ENCODE measurements at regions not wholly inside any gene's neighbourhood (a gene's known extent, or its start where the extent isn't known, plus 50 kb on each side); places are given as distances from the start of the nearest gene placed in this dataset.
A peak's percentile ranks its signal among the peaks of the same experiment; 100 is the strongest.

DNA sequence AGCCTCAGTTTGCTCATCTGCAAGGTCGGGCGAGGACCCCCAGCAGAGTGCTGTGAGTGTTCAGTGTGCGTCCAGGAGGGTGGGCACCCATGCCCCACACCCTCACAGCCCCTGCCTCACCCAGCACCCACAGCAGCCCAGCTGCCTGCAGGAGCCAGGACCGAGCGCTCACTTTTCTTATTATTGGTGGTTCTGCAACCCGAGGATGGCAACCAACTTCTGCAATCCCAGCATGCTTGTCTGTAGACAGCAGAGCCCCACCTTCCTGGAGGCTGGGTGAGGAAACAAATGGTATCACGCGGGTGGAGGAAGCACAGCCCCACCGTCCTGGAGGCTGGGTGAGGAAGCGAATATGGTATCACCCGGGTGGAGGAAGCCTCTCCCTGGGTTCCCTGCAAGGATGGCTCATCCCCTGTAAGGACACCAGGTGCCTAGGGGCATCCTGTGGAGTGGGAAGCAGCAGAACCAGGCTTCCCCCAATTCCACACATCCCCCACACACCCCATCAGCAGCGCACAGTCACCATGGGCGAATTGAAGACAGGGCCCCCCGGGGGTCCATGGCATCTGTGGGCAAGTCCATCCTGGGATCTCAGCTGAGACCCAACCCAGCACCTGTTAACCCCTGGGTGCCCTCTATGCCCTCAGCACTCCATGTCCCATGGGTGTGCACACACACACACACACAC is 220.5 kb upstream of the RAB6C start:
- Histone ChIP-seq H3K9me3 (ENCODE audit: severe bottlenecking) (no peaks in the 10 kb centered on the region), H3K27me3 (ENCODE audit: insufficient read depth, poor library complexity, severe bottlenecking) (no peaks in the 10 kb centered on the region), H3K36me3 (ENCODE audit: low read depth) (no peaks in the 10 kb centered on the region), H3K27ac (ENCODE audit: poor library complexity, severe bottlenecking) (no peak overlapping the region), H3K4me3 (ENCODE audit: severe bottlenecking) (no peak overlapping the region), H3K4me1 (ENCODE audit: insufficient read depth, poor library complexity, severe bottlenecking) (no peaks in the 10 kb centered on the region)
- DNase-seq (ENCODE audit: low spot score), result no peak
- ATAC-seq (ENCODE audit: low read depth), result peak; percentile 8; the same call in 1 of the 3 replicates
- TF ChIP-seq, protein P1, sequence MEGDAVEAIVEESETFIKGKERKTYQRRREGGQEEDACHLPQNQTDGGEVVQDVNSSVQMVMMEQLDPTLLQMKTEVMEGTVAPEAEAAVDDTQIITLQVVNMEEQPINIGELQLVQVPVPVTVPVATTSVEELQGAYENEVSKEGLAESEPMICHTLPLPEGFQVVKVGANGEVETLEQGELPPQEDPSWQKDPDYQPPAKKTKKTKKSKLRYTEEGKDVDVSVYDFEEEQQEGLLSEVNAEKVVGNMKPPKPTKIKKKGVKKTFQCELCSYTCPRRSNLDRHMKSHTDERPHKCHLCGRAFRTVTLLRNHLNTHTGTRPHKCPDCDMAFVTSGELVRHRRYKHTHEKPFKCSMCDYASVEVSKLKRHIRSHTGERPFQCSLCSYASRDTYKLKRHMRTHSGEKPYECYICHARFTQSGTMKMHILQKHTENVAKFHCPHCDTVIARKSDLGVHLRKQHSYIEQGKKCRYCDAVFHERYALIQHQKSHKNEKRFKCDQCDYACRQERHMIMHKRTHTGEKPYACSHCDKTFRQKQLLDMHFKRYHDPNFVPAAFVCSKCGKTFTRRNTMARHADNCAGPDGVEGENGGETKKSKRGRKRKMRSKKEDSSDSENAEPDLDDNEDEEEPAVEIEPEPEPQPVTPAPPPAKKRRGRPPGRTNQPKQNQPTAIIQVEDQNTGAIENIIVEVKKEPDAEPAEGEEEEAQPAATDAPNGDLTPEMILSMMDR (IDR thresholded peaks at IDR 0.05; ENCODE audit: poor library complexity, severe bottlenecking), result no peak

DNA sequence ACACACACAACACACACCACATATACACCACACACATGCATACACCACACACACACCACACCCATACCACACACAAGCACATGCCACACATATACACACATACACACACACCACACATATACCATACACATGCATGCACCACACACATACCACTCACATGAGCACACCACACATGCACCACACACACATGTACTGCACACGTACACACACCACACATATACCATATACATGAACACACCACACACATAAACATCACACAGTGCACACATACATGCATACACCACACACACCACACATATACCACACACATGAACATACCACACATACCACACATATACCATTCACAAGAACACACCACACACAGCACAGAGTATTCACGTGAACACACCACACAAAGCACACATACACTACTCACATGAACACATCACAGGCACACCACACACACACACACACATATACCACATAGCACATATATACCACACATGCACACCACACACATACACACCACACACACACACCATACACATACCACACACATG is 219.9 kb upstream of the RAB6C start:
- H3K27ac ChIP-seq (ENCODE audit: poor library complexity, severe bottlenecking), result no peak overlapping the region
- H3K9me3 ChIP-seq (ENCODE audit: severe bottlenecking), result no peaks in the 10 kb centered on the region
- no peak overlapping the region for H3K4me3 ChIP-seq (ENCODE audit: severe bottlenecking)
- ATAC-seq (ENCODE audit: low read depth) (no peak), DNase-seq (ENCODE audit: low spot score) (no peak)
- H3K27me3 ChIP-seq (ENCODE audit: insufficient read depth, poor library complexity, severe bottlenecking), result no peaks in the 10 kb centered on the region
- TF ChIP-seq, protein P1 (IDR thresholded peaks at IDR 0.05; ENCODE audit: poor library complexity, severe bottlenecking), result no peak
- no peaks in the 10 kb centered on the region for H3K4me1 ChIP-seq (ENCODE audit: insufficient read depth, poor library complexity, severe bottlenecking)
- no peaks in the 10 kb centered on the region for H3K36me3 ChIP-seq (ENCODE audit: low read depth)

DNA sequence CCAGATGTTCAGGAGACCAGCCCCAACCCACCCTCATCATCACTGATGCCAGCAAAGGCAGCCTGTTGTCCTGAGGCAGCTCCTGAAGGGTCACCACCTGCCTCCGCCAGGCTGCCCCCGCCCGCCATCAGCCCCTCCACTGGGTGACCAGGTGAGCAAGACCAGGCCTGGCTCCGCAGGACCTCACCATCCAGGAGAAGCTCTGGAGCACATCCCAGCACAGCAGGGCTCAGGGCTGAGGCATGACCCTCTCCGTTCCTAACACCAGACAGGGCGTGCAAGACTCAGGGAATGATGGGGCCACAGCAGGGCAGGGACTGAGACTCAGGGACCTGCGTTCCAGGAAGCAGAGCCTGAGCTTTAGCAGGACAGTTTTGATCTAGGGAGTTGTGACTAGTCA is 218.8 kb upstream of the RAB6C start:
- no peak overlapping the region for H3K27ac ChIP-seq (ENCODE audit: poor library complexity, severe bottlenecking)
- no peaks in the 10 kb centered on the region for H3K9me3 ChIP-seq (ENCODE audit: severe bottlenecking)
- H3K4me3 ChIP-seq (ENCODE audit: severe bottlenecking), result no peak overlapping the region
- no peaks in the 10 kb centered on the region for H3K4me1 ChIP-seq (ENCODE audit: insufficient read depth, poor library complexity, severe bottlenecking)
- H3K27me3 ChIP-seq (ENCODE audit: insufficient read depth, poor library complexity, severe bottlenecking), result no peaks in the 10 kb centered on the region
- DNase-seq (ENCODE audit: low spot score) (no peak), ATAC-seq (ENCODE audit: low read depth) (no peak)
- no peaks in the 10 kb centered on the region for H3K36me3 ChIP-seq (ENCODE audit: low read depth)
- TF ChIP-seq, protein P1 (IDR thresholded peaks at IDR 0.05; ENCODE audit: poor library complexity, severe bottlenecking), result no peak

DNA sequence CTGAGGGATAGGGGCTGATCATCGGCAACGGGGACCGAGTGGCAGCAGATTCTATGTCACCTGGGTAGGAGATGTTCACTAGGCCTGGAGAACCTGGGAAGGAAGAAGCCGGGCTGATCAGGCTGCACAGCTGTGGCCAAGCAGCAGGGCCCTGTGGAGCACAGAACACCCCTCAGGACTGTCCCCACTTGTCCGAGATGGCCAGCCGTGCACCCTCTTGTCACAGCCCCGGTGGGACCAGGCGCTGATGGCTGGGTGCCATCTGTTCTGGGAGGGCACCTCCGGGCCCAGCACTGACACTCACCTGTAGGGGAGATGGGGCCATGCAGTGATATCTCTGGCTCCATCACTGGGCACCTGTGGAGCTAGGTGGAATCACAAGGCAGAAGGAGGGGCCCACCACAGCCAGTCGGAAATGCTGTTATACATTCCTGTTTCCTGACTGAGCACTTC is 217.9 kb upstream of the RAB6C start:
- no peaks in the 10 kb centered on the region for H3K4me1 ChIP-seq (ENCODE audit: insufficient read depth, poor library complexity, severe bottlenecking)
- DNase-seq (ENCODE audit: low spot score), result no peak
- TF ChIP-seq, protein P1 (IDR thresholded peaks at IDR 0.05; ENCODE audit: poor library complexity, severe bottlenecking), result no peak
- peak; percentile 18; the same call in 1 of the 3 replicates for ATAC-seq (ENCODE audit: low read depth)
- H3K9me3 ChIP-seq (ENCODE audit: severe bottlenecking), result no peaks in the 10 kb centered on the region
- no peak overlapping the region for H3K4me3 ChIP-seq (ENCODE audit: severe bottlenecking)
- H3K27me3 ChIP-seq (ENCODE audit: insufficient read depth, poor library complexity, severe bottlenecking), result no peaks in the 10 kb centered on the region
- no peak overlapping the region for H3K27ac ChIP-seq (ENCODE audit: poor library complexity, severe bottlenecking)
- no peaks in the 10 kb centered on the region for H3K36me3 ChIP-seq (ENCODE audit: low read depth)
